HG03066 (cell line): ENCODE measurements at regions not wholly inside any gene's neighbourhood (a gene's known extent, or its start where the extent isn't known, plus 50 kb on each side); places are given as distances from the start of the nearest gene placed in this dataset.

Source experiments
- ATAC-seq: cut with Tn5 transposase; IDR thresholded peaks from one replicate; pipeline ENCODE4 v1.9.1; 2021; ENCODE audit warnings: low read depth; ENCODE audit not compliant: unreplicated experiment

DNA sequence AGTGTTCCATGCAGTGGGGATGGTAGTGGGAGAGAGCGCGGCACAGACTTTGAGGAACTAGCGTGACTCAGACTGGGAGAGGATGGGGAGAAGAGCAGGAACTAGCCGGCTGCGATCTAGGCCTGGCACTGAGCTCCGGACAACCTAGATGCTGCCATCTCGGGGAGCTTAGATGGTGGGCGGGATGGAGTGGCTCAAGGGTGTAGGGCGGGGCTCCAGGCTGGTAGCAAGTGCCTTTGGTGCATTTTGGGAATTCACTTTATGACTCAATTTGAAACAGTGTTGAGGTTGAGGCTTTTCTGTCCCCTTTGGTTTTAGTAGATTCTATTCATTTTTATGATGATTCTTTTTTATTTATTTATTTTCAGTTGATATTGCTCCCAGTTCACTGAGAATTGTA, 185.3 kb upstream of the GPR26 start:
- no peak for ATAC-seq

DNA sequence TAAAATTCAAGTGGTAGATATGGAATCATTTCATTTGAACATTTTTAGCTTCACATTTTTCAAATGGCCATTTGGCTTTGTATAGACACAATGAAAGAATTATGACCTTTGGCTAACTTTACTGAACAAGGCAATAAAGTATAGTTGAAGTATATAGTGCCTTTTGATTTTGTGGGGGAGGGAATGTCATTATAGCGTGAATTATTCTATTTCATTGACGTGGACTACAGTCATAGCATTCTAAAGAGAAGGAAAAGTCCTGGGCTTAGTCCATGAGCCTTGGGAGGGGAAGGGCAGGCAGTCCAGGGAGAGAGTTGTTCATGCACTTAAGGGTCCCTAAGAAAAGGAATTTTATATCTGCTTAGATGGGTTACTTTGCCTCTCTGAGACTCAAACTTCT, 181.4 kb upstream of the GPR26 start:
- no peak for ATAC-seq

DNA sequence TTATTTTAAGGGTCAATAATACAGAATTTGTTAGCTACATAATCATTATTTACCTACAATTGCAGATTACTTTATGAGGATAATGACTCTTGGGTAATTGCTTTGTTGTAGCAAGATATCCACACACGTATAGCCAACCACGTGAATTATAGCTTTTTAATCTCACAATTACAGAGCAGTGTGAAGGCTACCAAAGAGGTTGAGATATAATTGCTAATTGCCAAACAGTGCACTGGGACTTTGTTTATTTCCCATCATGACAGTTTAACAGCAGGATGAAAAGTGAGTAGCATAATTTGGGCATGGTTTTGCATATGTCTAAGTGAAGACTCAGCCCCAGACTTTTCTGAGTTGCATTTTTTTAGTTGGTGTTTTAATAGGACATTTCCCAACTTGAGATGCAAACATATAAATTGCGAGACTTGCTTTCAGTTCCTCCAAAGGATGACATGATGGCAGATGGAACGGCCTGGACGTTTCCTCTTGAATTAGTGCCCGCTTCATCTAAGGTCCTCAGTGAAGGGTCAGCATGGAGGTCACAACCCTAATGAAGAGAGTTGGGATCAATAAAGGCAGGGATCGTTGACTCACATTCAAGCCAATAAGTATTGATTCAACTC, 180.7 kb upstream of the GPR26 start:
- no peak for ATAC-seq

- ATAC-seq, result no peak
Observed at GRCh38 chr10:123488436-123488835, 177.7 kb upstream of the GPR26 start.

DNA sequence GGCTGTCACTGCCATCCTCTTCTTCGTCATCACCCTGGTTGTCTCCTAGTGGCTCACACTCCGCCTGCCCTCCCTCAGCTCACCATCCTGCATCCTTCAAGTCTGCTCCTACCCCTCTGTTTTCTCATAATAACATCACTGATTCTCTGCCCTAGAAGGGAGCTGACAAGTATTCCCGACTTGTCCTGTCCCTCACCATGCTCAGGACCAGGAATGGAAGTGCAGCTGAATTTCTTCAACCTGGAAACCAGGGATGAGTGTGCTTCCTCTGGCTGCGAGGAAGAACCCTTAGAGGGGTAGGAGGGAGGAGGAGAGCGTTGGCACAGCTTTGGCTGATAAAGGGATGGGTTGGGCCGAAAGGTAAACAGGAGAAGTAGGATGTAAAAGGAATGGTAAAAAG, 174.8 kb upstream of the GPR26 start:
- no peak for ATAC-seq

DNA sequence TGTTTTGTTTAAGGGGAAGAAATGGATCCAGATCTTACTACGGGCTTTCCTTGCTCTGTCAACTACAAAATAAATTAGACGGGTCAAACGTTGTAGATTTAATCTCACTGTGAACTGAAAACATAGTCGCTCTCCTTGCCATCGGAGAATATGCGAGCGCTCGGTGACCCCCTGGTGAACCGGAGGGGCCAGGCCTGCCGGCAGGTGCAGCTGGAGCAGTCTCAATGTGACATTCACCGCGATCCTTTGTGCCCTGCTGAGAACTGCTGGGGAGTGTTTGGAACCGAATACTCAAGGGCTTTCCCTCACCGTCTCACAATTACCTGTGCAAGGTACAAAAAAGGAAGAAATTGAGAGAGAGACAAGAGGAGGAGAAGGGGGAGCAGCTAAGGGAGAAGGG, 174.1 kb upstream of the GPR26 start:
- ATAC-seq, result no peak

GRCh38 chr10:123494301-123494808, 171.8 kb upstream of the GPR26 start:
- ATAC-seq, result no peak

DNA sequence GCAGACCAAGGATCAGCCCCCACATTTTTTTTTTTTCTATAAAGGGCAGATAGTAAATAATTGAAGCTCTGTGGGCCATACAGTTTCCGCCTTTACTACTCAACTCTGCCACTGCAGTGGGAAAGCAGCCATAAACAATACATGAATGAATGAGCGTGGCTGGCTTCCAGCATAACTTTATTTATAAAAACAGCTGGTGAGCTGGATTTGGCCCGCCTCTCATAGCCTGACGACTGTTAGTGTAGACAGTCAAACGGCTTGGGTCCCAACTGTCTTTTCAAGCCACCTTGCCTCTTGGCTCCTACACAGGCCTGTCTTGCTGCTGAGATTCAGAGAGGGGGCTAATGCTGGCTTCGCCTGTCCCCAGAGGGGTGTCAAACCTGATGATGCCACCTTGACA, 169.8 kb upstream of the GPR26 start:
- ATAC-seq, result no peak

DNA sequence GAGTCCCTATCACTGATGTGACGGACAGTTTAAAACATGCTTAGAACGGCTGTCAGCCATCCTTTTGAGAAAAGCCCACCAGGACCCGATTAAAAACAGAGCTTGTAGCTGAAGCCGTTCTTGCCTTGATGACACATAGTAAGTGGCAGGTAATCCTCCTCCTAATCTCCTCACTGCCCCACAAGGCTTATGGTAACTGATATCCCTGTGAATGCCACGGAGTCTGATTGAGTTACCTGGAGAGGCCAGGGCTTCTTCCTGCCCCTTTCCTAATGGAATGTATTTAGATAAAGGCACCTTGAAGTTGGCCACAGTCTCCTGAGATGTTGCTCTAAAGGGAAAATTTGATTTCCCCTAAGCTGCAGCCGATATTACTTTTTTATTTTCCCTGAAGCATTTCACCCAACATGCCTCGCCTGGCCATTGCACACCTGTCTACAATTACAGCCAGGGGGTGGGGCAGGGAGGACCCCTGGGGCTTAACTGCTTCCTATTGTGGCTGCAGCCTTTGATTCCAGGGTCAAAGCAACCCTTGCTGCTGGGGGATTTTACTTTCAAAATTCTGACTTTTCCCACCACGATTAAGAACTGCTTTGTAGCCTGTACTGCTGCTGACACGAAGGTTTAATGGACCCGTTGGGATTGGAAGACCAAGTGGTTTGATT, 169.0 kb upstream of the GPR26 start:
- no peak for ATAC-seq

- ATAC-seq, result no peak
Observed at GRCh38 chr10:123500110-123500509, 166.0 kb upstream of the GPR26 start.

- no peak for ATAC-seq
Observed at GRCh38 chr10:123501148-123501547, 165.0 kb upstream of the GPR26 start.

GRCh38 chr10:123502983-123503382, 163.2 kb upstream of the GPR26 start:
- no peak for ATAC-seq

DNA sequence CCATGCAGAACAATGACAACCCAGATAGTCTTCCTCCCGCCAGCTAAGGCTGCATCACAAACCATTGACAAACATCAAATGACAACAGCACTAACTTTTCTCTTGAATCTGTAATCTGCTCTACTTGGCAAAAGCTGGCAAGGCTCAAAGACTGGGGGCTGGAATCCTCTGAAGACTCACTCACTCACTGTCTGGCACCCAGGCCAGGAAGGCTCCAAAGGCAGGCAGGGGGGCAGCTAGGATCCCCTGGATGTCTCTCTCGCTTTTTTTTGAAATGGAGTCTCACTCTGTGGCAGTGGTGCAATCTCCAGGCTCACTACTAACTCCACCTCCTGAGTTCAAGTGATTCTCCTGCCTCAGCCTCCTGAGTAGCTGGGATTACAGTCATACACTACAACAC, 159.7 kb upstream of the GPR26 start:
- no peak for ATAC-seq

GRCh38 chr10:123507298-123507697, 158.9 kb upstream of the GPR26 start:
- no peak for ATAC-seq

- ATAC-seq, result no peak
Observed at GRCh38 chr10:123509338-123509737, 156.8 kb upstream of the GPR26 start.

DNA sequence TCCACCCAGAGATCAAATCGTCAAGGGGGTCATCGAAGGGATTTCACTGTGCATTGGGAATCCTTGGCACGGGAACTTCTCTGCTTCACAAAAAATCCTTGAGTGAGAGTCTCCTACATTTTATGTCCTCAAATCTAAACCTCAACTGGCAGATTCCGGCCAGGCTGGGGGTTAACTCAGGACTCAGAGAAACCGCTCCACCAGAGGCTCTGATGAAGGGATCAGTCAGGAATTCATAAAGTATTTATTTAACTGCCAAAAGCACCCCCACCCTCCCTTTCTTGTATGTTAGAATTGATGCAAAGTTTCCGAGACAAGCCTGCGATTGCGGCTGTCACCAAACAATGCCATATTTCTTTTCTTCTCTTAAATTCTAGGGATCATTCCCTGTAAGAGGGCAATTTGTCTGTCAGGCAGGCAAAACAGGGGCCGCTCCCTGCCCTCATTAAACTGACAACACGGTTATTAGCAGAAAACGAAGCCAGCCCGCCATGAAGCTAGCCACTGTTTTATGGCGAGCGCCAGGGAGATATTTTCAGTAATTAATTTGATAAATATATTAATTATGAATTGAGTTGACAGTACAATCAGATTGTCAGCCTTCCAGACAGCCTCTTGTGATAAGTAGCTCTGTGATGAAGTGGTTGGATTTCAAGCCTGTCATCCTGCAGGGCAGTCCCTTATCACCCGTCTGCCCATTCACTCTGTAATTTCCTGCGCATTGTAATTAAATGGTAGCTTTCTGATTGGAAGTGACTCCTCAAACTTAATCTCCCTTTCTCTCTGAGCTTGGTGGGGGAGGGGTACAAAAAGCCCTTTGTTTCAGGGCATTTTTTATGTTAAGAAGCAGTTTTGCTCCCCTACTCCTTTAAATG, 153.0 kb upstream of the GPR26 start:
- no peak for ATAC-seq

GRCh38 chr10:123513870-123514269, 152.3 kb upstream of the GPR26 start:
- ATAC-seq, result no peak

DNA sequence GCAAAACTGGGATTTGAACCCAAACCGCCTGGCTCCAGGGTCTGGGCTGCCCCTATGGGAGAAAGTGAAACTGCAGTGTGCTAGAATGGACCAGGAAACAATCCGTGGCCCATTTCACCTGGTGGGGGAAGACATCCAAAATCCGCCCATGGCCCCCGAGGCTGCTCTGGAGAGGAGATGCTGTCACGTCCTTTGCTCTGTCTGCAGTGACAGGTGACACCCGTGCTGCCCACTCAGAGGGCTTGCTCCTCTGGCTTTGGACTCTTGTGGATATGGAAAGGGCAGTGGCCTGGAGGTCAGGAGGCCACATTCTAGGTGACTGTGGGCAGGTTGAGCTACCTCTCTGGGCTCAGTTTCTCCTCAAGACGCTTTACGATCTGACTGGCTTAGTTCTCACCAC, 151.2 kb upstream of the GPR26 start:
- ATAC-seq, result no peak

GRCh38 chr10:123515661-123516060, 150.5 kb upstream of the GPR26 start:
- ATAC-seq, result no peak

- no peak for ATAC-seq
Observed at GRCh38 chr10:123516291-123516690, 149.9 kb upstream of the GPR26 start.

DNA sequence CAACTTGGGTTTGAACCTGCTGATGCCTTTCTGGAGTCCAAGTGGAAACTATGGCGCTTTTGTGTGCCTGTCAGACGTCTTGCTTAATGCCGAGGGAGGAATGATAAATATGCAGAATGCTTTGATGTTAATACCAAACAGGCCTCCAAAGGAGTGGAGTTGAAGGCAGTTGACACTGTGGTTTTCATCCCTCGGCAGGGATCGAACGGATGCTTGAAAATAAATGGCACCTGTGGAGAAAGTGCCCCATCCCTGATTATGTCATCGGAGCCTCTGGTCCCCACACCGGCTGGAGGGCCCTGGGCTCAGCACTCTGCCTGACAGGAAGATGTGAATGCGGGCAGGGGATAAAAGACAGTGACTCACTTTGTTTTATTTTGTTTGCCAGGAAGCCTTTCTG, 148.7 kb upstream of the GPR26 start:
- ATAC-seq, result no peak

GRCh38 chr10:123517901-123518300, 148.3 kb upstream of the GPR26 start:
- no peak for ATAC-seq
